HG02840 (cell line): ENCODE measurements at regions not wholly inside any gene's neighbourhood (a gene's known extent, or its start where the extent isn't known, plus 50 kb on each side); places are given as distances from the start of the nearest gene placed in this dataset.

Experiments used
- ATAC-seq: cut with Tn5 transposase; IDR thresholded peaks from one replicate; pipeline ENCODE4 v1.9.1; 2021; ENCODE audit warnings: mild to moderate bottlenecking, moderate library complexity, moderate number of reproducible peaks; ENCODE audit not compliant: unreplicated experiment, low FRiP score

GRCh38 chr22:47397673-47398072, 635.2 kb downstream of the TBC1D22A start:
- ATAC-seq, result no peak

- ATAC-seq, result no peak
Observed at GRCh38 chr22:47396515-47396914, 634.1 kb downstream of the TBC1D22A start.

DNA sequence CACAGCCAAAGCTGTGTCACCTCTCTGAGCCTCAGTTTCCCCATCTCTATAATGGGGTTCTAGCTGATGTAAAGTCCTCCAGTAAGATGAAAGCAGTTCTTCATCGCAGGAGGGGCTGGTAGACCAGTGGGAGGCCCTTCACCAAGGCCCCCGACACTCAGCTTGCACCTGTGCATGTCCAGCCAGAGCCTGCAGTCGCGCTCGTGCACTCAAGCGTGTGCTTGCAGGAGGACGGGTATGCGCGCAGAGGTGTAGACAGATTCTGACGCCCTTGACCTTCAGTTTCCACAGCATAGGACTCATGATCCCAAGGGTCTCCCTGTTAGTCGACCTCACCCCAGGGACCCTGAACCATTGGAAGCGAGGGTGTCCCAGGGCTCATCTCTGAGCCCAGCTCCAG, 633.7 kb downstream of the TBC1D22A start:
- no peak for ATAC-seq

DNA sequence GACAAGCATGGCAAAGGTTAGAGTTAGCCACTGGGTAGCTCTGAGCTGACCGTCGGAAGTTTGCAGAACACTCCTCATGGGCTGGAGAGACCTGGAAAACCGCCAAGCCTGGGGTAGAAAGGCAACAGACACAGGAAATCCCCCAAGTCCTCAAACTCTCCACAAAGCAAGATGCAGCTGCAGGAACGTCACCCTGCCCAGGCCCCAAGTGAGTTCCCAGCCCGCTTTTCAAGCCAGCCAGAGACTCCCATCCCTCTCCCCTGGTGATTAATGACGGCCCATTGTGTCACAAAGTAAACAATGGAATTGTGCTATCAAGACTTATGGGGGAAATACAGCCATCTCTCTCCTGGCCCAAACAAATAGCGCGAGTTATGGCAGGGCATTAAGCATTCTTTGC, 633.0 kb downstream of the TBC1D22A start:
- ATAC-seq, result no peak

DNA sequence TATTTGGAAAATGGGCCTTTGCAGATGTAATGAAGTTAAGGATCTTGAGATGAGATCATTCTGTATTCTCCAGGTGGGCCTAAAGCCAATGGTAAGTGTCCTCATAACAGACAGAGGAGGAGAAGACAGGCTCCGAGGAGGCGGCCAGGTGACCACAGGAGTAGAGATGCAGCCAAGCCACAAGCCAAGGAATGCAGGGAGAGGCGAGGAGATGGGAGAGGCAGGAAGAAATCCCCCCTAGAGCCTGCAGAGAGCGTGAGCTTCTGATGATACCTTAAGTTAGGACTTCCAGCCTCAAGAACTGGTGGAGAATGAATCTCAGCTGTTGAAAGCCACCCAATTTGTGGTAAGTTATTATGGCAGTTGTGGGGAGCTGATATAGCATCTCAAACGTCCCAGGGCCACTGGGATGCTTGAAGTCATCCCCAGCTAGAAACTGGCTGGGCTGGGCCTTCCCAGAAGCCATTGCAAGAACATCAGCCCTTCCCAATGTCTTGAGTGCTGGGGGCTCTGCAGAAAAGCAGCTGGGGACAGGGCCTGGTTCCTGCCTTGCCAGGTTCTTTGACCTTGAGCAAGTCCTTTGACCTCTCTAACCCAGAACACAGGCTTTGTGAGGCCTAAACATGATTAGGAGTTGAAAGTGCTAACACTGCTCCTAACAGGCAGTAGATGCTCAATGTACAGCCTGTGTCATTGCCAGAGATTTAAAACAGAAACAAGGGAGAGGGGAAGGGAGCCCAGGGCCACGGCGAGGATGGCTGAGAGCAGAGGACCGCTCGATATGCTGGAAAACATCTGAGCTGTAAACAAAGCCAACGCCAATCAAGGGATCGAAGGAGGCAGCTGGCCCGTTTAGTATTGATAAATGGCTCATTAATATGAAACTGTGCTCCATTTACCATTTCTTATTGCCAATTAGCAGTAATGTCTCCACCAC, 632.3 kb downstream of the TBC1D22A start:
- ATAC-seq, result no peak

- ATAC-seq, result no peak
Observed at GRCh38 chr22:47393191-47393590, 630.7 kb downstream of the TBC1D22A start.

DNA sequence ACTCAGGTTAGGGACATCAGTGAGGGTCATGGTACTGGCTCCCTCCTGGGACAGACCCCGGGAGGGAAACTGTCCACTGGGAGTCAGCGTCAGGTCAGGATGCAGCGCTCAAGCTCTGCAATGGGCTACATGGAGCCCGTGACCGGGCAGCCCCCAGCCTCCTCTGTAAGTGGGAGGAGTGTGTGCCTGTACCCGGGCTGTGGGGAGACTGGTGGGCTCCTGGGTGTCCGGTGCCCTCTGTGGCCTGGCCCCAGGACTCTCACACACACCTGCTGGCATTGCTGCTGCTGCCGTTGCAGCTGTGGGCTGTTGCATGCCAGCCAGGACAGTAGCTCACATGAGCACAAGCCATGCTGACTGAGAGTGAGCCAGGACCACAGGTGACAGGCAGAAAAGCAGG, 630.3 kb downstream of the TBC1D22A start:
- ATAC-seq, result no peak

- no peak for ATAC-seq
Observed at GRCh38 chr22:47392054-47392347, 629.6 kb downstream of the TBC1D22A start.

DNA sequence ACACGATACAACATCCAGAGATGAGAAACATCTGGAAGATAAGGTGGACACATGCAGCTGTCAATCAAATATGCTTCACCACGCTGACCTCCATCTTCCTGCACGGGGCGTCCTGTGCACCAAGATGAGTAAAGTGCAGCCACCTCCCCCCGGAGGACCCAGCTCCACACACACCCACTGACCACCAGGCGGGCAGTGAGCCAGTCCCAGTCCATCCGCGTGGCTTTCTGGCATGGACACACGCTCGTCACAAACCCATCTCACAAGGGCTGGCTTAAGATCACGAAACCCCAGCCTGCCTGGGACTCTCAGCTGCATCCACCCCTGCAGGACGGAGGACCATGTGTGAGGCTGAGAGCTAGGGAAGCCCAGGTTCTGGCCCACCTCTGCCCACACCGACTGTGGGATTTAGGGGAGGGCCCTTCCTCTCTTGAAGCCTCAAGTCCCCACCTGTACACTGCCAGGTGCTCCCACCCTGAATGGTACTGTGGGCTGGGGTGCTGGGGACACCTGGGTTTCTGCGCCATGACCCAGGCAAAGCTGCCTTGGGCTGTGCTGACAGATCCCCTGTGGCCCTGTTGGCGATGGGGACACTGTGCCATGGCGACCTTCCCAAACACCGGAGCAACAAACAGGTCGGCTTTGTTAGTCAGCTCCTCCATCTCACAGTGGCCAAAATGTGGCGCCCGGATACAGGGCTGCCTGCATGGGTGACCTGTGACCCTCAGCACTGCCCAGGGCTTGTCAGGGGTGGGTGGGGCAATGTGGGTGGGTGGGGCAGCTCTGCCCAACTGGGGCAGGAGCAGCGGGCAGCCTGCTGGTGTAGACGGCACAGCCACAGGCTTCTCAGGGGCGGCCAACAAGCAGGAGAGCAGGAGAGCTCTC, 629.0 kb downstream of the TBC1D22A start:
- no peak for ATAC-seq

DNA sequence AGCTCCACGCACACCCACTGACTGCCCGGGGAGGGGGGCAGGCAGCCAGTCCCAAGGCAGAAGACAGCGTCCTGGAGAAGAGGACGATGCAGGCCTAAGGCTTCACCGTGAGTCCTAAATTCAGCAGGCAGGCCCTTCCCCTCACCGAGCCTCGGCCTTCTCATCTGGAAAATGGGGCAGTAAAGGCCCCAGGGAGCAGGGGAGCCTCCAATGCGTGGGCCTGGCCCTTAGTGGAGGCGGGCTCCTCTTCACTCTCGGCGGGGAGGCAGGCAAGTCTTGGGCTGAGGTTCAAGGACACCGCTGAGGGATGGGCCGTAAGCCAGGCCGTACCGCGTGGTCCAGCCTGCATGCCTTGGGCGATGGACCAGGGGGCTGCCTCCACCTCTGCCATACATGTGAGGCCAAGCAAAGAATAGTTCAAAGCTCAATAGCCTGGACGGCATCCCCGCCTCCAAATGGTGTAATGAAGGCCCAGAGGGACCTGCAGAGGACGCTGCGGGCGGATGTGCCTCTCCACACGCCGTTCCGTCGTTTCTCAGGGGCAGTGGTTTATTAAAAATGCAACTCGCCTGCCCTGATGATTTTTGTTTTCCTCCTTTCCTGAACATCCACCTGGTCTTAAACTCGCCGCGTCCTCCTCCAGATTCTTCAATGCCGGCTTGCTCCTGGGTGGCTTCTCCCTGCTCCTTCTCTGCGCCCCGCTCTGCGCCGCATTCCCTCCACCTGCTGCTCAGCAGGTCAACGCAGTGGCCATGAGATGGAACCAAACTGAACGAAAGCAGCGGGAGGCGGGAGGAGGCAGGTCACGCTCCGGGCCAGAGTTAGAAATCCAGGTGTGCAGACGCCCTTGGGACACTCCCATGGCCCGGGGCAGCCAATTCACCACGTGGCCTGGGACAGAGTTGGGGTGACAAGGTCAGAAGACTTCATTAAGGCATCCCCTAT, 627.8 kb downstream of the TBC1D22A start:
- no peak for ATAC-seq

- no peak for ATAC-seq
Observed at GRCh38 chr22:47389201-47389600, 626.8 kb downstream of the TBC1D22A start.

GRCh38 chr22:47388778-47389177, 626.3 kb downstream of the TBC1D22A start:
- ATAC-seq, result no peak

GRCh38 chr22:47388331-47388730, 625.9 kb downstream of the TBC1D22A start:
- no peak for ATAC-seq

- ATAC-seq, result no peak
Observed at GRCh38 chr22:47386812-47387510, 624.5 kb downstream of the TBC1D22A start.

GRCh38 chr22:47384977-47385376, 622.5 kb downstream of the TBC1D22A start:
- no peak for ATAC-seq

DNA sequence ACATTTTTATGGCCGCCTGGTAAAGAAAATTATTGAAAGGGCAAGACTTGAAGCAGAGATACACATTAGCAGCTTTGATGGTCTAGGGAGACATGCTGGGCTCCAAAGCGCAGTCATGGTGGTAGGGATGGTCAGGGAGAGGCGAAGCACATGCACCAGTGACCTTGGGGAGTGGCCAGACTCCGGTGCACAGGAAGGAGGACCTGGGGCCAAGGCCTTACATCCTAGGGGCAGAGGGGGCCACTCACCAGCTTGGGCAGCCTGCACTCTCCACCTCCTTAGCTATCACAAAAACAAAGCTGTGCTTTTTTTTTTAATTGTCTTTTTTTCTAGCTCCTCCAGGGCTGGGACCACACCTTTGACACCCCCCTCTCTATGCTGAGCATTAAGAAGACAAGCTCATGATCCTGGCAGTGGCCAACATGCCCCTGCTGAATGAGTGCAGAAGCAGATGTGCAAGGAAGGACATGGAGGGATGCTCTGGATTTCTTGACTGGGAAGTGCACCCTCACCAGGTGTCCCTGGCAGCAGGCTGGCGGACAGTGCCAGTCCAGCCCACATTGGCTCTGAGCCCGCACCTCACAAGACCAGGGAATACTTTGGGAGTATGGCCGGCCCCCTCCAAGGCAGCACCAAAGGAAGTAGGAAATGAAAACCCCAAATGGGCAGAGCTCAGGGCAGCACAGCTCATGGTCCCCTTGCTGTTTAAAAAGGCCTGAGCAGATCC, 619.9 kb downstream of the TBC1D22A start:
- no peak for ATAC-seq

DNA sequence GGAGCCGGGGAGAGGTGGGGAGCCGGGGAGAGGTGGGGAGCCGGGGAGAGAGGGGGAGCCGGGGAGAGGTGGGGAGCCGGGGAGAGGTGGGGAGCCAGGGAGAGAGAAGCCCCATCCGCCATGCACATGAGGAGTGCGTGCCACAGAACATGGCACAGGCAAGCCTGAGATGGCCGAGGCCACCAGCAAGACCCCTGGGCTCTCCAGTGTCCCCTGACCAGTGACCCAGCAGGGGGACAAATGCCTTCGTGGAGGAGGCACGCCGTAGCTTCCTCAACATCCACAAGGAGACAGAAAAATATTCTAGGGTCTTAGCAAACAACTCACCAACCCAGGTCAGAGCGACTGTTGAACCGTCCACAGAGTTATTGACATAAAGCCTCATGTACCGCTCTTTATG, 618.8 kb downstream of the TBC1D22A start:
- no peak for ATAC-seq

GRCh38 chr22:47380692-47381091, 618.2 kb downstream of the TBC1D22A start:
- no peak for ATAC-seq

DNA sequence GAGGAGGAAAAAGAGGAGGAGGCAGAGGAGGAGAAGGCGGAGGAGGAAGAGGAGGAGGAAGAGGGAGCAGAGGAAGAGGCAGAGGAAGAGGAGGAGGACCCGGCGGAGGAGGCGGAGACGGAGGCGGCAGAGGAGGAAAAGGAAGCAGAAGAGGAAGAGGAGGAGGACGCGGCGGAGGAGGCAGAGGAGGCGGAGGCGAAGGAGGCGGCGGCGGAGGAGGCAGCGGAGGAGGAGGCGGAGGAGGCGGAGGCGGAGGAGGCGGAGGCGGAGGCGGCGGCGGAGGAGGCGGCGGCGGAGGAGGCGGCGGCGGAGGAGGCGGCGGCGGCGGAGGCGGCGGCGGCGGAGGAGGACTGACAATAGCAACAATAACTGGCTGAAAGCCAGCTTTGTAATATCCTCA, 616.6 kb downstream of the TBC1D22A start:
- ATAC-seq, result no peak
